ENCODE measurements at regions not wholly inside any gene's neighbourhood (a gene's known extent, or its start where the extent isn't known, plus 50 kb on each side); places are given as distances from the start of the nearest gene placed in this dataset.

DNA sequence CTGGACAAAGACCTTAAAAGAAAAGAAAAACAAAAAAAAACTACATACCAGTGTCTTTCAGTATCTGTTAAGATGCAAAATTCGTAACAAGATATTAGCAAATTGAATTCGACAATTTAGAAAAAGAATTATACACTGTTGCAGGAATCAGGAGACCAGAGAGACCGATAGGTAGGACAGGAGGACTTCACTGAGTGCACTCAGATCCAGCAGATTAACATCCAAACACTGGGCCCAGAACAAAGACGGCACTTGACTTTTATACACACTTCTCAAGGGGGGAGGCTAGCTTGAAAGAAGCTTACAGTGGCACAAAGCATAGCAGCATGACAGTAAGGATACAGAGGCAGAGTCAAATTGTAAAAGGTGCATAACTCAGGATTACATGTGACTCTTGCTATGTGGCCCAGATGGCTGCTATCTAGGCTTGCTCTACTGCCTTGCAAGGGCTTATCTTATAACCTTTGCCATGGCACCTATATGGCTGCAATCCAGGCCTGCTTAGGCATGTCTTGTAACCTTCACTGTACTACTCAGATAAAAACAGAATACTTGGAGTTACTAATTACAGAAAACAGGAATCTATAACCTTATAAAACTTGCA is 507.3 kb upstream of the LRRTM4 start:
- no peak for DNase-seq (ENCODE audit: low read depth)

- no peak for DNase-seq (ENCODE audit: low read depth)
Measured at GRCh38 chr2:78034706-78035105, 512.5 kb upstream of the LRRTM4 start.

DNA sequence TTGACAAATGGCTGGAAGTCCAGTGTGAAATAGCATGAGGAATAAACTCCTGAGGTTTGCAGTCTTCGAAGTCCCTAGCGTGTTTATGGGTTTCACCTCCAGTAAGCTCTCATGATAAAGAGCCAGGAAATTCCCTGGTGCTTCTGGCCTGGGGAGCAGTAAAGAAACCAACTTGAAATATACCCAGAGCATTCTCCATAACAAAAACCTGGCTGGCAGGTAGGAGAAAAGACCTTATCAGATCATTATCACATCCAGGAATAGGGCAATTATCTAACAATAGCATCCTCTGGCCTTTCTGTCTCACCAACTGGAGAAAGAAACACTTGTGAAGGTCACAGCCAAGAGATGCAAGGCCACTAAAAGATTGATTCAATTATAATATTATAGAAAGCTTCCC is 513.6 kb upstream of the LRRTM4 start:
- no peak for DNase-seq (ENCODE audit: low read depth)

DNA sequence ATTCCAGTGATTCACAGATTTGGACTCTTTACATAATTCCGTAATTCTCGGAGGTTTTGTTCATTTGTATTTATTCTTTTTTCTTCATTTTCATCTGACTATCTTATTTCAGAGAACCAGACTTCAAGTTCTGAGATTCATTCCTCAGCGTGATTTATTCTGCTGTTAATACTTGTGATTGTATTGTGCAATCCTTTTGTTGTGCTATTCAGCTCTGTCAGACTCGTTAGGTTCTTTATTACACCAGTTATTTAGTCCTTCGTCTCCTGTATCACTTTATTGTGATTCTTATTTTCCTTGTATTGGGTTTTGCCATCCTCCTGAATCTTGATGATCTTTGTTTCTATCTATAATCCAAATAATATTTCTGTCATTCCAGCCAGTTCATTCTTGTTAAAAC is 529.3 kb upstream of the LRRTM4 start:
- no peak for DNase-seq (ENCODE audit: low read depth)

- DNase-seq (ENCODE audit: low read depth): no peak
Measured at GRCh38 chr2:78056976-78057375, 534.8 kb upstream of the LRRTM4 start.

- DNase-seq (ENCODE audit: low read depth): no peak
Measured at GRCh38 chr2:78061301-78061700, 539.1 kb upstream of the LRRTM4 start.

DNA sequence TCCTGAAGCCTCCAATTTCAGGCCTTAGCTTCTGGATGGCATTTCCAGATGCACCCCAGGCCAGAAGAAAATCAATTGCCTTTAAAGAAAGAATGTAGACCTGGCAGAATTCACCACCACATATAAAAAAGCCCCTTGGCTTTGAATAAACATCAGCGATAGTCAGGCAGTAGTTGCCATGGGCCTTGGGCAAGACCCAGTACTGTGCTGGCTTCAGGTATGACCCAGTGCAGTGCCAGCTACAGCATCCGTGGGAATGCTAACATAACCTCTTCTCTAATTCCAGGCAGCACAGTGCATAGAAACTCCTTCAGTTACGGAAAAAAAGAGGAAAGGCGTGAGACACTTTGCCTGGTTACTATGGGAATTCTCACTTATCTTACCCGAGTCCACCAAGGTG is 539.6 kb upstream of the LRRTM4 start:
- DNase-seq (ENCODE audit: low read depth): no peak

DNA sequence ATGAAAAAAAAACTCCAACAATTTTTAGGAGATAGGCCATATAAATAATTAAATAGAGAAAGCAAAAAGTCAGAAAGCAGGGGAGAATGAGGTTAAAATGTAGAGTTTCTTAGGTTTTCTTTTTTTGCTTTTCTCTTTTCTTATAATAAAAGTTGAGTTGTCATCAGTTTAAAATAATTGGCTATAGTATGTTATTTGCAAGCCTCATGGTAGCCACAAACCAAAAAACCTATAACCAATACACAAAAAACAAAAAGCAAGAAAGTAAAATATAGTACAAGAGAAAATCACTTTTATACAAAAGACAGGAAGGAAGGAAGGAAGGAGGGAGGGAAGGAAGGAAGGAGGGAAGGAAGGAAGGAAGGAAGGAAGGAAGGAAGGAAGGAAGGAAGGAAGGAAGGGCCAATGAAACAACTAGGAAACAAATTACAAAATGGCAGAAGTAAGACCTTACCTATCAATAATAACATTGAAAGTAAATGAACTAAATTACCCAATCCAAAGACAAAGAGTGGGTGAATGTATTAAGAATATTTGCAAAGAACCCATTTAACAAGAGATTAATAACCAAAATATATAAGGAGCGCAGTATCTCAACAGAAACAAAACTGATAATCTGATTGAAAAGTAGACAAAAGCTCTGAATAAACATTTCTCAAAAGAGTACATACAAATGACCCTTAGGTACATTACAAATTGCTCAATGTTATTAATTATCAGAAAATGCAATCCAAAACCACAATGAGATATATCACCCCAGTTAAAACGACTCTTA is 541.3 kb upstream of the LRRTM4 start:
- DNase-seq (ENCODE audit: low read depth): no peak

DNA sequence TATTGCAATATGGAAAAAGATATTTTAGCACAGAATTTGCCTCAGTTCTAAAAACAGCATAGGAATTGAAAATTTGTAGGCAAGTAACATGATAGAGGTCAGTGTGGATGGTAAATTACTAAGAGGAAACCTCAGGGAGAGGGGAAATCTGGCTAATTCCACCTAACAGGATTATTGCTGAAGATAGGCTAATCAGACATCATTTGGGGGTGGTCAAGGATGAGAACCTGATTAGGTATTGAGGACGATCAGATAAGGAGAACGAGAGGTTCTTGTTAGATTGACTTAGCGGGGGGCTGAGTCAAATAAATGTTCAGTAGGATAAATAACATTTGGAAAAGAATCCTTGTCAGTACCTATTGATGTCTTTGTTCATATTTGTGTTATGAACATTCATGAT is 543.2 kb upstream of the LRRTM4 start:
- DNase-seq (ENCODE audit: low read depth): no peak

GRCh38 chr2:78068808-78069207 is 546.6 kb upstream of the LRRTM4 start:
- DNase-seq (ENCODE audit: low read depth): no peak

- no peak for DNase-seq (ENCODE audit: low read depth)
Measured at GRCh38 chr2:78070693-78071092, 548.5 kb upstream of the LRRTM4 start.

GRCh38 chr2:78077633-78078032 is 555.5 kb upstream of the LRRTM4 start:
- no peak for DNase-seq (ENCODE audit: low read depth)

GRCh38 chr2:78082555-78082954 is 560.4 kb upstream of the LRRTM4 start:
- no peak for DNase-seq (ENCODE audit: low read depth)

GRCh38 chr2:78093436-78093835 is 571.3 kb upstream of the LRRTM4 start:
- no peak for DNase-seq (ENCODE audit: low read depth)

GRCh38 chr2:78109272-78109671 is 587.1 kb upstream of the LRRTM4 start:
- no peak for DNase-seq (ENCODE audit: low read depth)

DNA sequence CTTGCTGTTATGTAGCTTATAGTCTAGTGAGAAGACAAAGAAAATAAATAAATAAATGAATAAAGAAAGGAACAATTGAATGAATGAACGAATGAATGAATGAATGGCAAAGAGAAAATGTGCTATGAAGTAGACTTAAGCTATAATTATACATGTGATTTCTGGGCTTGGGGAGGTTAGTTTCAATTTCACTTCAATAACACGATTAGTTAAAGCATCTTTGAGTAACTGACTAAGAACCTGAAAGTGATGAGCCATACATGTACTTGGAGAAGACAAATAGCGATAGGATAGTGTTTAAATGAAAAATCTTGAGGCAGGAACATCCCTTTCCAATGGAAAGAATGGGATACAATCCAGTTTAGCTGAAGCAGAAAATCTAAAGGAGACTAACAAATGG is 593.1 kb upstream of the LRRTM4 start:
- DNase-seq (ENCODE audit: low read depth): no peak

DNA sequence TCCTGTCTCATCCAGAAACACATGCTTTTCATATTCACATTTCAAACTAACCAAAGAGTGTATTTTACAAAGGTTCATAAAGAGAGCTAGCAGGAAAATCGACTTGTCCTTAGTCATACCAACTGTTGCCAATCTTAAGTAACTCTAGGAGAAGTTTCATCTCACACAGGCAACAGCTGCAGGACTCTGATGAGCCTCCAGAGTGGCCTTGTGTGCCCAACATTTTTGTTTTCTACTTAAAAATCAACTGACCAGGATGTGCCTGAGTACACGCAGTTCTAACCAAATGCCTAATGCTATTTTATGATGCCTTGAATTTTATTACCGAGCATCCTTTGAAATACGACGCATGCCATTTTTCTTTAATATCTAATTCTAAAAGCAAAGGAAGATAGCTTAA is 595.9 kb upstream of the LRRTM4 start:
- no peak for DNase-seq (ENCODE audit: low read depth)

GRCh38 chr2:78120275-78120674 is 598.1 kb upstream of the LRRTM4 start:
- DNase-seq (ENCODE audit: low read depth): no peak

GRCh38 chr2:78125042-78125441 is 602.9 kb upstream of the LRRTM4 start:
- DNase-seq (ENCODE audit: low read depth): no peak

DNA sequence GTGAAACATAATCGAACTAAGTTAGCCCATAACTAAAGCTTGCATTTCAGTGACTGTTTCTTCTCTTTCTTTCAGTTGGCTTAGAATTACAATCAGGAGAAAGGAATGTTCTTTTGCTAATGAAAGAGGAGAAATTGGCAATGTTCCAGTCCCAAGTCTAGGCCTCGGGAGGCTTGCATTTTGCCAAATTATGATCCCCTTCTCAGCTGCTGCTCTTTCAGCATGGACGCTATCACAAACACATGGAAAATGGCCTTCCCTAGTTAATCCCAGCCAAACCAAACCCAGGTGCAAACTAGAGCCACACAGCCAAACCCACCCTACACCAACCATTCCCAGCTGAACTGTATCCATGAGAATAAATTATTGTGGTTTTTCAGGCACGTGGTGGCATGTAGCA is 605.2 kb upstream of the LRRTM4 start:
- DNase-seq (ENCODE audit: low read depth): no peak

- DNase-seq (ENCODE audit: low read depth): no peak
Measured at GRCh38 chr2:78132391-78133370, 610.5 kb upstream of the LRRTM4 start.

- DNase-seq (ENCODE audit: low read depth): no peak
Measured at GRCh38 chr2:78145395-78145996, 623.3 kb upstream of the LRRTM4 start.
